GM12878 (cell line): ENCODE measurements at regions not wholly inside any gene's neighbourhood (a gene's known extent, or its start where the extent isn't known, plus 50 kb on each side); places are given as distances from the start of the nearest gene placed in this dataset.

Source experiments
- CTCF ChIP-seq, 3 experiments: IDR thresholded peaks in 2 of 3; conservative IDR thresholded peaks in 1 of 3; 2 replicates each; pipeline ENCODE4 v1.5.1; 2011; ENCODE audit warnings: low read depth in 3 of 3, low read length in 3 of 3, mild to moderate bottlenecking in 3 of 3, control low read depth in 2 of 3, moderate library complexity in 2 of 3, inconsistent platforms in 1 of 3, mixed read lengths in 1 of 3; ENCODE audit not compliant: control insufficient read depth in 2 of 3, insufficient read depth in 1 of 3; ENCODE audit errors: extremely low read depth in 1 of 3
- ETV6 ChIP-seq, 2 experiments: fragments of 450-650 bp in 1 of 2; IDR thresholded peaks in 1 of 2; conservative IDR thresholded peaks in 1 of 2; 2 replicates each; pipeline ENCODE4 v1.6.1; 2014; ENCODE audit warnings: antibody characterized with exemption in 1 of 2, borderline replicate concordance in 1 of 2, low read depth in 1 of 2, mild to moderate bottlenecking in 1 of 2, moderate library complexity in 1 of 2
- MXI1 ChIP-seq: fragments of 150-350 bp; IDR thresholded peaks from 2 replicates; pipeline ENCODE4 v1.6.1; 2011; ENCODE audit warnings: low read depth, mild to moderate bottlenecking, inconsistent platforms, low read length, improper control_type of control experiment
- NKRF ChIP-seq: fragments of 450-650 bp; conservative IDR thresholded peaks from 2 replicates; pipeline ENCODE4 v1.6.1; 2017; ENCODE audit warnings: mild to moderate bottlenecking, moderate library complexity
- POLR2A ChIP-seq: IDR thresholded peaks from 2 replicates; pipeline ENCODE4 v1.6.1; 2011; ENCODE audit warnings: low read depth, mild to moderate bottlenecking, low read length
- PRDM15 ChIP-seq: fragments of 450-650 bp; formaldehyde crosslinking; IDR thresholded peaks from 2 replicates; pipeline ENCODE4 v1.4.0; 2020; ENCODE audit warnings: mild to moderate bottlenecking, moderate library complexity
- SP1 ChIP-seq: IDR thresholded peaks from one replicate; pipeline ENCODE4 v1.6.1; 2011; ENCODE audit warnings: low read depth, low read length
- TAF1 ChIP-seq: IDR thresholded peaks from 2 replicates; pipeline ENCODE4 v1.6.1; 2011; ENCODE audit warnings: mild to moderate bottlenecking, low read depth, low read length, borderline replicate concordance
- ZNF24 ChIP-seq: fragments of 450-650 bp; IDR thresholded peaks from 2 replicates; pipeline ENCODE4 v1.6.1; 2017; ENCODE audit warnings: antibody characterized with exemption, mild to moderate bottlenecking

- TF ChIP-seq POLR2A, result no peak
- no peak for TF ChIP-seq CTCF (IDR thresholded peaks at IDR 0.05 in 2 of 3, conservative IDR thresholded peaks at IDR 0.05 in 1 of 3; ENCODE audit: control insufficient read depth in 2 of 3, extremely low read depth in 1 of 3, insufficient read depth in 1 of 3, low read depth in 3 of 3, low read length in 3 of 3)
- no peak for TF ChIP-seq MXI1
- no peak for TF ChIP-seq PRDM15
- TF ChIP-seq ZNF24, result no peak
- TF ChIP-seq TAF1, result no peak
- TF ChIP-seq ETV6 (conservative IDR thresholded peaks at IDR 0.05 in 1 of 2, IDR thresholded peaks at IDR 0.05 in 1 of 2; ENCODE audit: borderline replicate concordance in 1 of 2, low read depth in 1 of 2), result no peak
- TF ChIP-seq NKRF, result no peak
- TF ChIP-seq SP1, result no peak
Observed at GRCh38 chr5:79856456-79857055, 134.5 kb downstream of the MTX3 start.
